NCI-H2227 treated with DMSO at 0.1 percent for 48 hours (cell line): ENCODE measurements at regions not wholly inside any gene's neighbourhood (a gene's known extent, or its start where the extent isn't known, plus 50 kb on each side); places are given as distances from the start of the nearest gene placed in this dataset.

Experiments
- DNase-seq: peaks from one replicate; lab custom pipeline; 2025; lab: John Stamatoyannopoulos, UW

GRCh38 chr4:175376287-175376977, 435.6 kb downstream of the GPM6A start:
- no peak for DNase-seq

DNA sequence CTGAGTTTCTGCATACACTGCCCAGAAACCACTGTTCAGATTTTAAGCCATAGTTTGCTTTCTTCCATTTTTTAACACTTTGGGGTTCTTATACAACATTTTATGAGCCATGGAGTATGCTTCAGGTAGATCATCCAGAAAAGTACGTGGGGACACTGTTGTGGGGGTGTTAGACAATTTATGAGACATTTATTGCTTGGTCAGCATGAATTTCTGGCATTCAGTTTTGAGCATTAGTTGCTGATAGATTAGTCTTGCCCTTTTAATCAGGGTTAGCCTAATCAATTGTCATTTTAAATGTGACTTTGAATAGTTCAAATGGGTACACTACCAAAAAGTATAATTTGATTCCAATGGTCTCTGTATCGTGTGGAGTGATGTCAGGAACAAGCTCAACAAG, 434.9 kb downstream of the GPM6A start:
- DNase-seq = no peak

- DNase-seq = no peak
Measured at GRCh38 chr4:175378372-175378771, 433.7 kb downstream of the GPM6A start.

GRCh38 chr4:175380841-175381240, 431.2 kb downstream of the GPM6A start:
- DNase-seq = no peak

DNA sequence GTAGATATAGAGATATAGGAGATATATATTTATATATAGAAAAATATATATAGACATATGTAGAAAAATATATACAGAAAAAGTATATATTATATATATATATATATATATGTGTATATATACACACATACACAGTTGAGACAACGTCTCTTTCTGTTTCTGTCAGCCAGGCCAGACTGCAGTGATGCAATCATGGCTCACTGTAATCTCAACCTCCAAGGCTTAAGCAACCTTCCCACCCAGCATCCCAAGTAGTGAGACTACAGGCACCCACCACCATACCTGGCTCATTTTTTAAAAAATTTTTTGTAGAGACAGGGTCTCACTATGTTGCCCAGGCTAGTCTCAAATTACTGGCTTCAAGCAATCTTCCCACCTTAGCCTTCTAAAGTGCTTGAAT, 426.3 kb downstream of the GPM6A start:
- DNase-seq = no peak

DNA sequence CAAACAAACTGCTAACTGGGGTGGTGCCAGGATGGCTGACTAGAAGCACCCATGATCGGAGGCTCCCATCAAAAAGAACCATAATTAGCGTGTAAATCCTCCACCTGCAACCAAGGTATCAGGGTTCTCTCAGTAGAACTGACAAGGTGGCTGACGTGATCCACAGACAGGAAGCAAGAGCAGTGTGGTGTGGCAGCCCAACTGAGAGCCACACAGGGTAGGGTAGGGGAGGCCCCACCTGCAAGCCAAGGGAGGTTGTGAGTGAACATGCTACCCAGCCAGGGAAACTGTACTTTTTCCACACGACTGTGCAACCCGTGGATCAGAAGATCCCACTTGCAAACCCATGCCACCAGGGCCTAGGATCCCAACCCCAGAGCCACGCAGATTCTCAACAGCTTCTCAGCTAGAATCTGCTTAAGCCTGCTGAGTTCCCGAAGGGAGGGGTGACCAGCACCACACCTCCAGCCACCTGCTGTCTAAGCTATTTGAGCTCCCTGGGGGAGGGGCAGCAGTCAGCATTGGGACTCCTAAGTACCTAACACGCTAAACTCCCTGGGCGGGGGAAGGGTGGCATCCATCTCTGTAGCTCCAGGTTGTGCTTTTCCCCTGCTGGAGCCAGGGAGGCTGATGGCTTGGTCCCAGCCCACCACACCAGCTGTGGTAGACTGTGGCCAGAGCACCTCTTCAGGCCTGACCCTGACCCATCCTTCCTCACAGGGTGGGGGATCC, 425.1 kb downstream of the GPM6A start:
- DNase-seq = no peak

- DNase-seq = peak; percentile 7
Measured at GRCh38 chr4:175394208-175394607, 417.9 kb downstream of the GPM6A start.

GRCh38 chr4:175405961-175406360, 406.1 kb downstream of the GPM6A start:
- DNase-seq = no peak

- no peak for DNase-seq
Measured at GRCh38 chr4:175407926-175408325, 404.1 kb downstream of the GPM6A start.

GRCh38 chr4:175411251-175411650, 400.8 kb downstream of the GPM6A start:
- DNase-seq = no peak

DNA sequence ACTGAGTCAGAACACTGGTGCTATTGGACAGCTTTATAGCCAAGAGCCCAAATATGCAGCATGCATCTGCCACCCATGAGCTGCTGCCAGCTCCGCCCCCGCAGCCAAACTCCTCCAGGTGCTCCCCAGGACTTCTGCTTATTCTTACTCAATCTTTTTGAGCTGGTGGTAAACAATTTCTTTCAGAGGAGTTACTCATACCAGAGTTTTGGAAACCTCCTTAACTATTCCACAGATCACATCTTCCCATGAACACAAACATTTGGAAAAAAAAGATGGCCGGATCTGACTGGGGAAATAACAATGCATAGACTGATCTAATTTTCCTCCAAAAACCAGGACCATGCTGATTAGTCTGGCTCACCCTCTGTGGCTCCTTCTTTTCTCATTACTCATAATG, 399.9 kb downstream of the GPM6A start:
- DNase-seq = no peak

- DNase-seq = no peak
Measured at GRCh38 chr4:175412746-175413145, 399.3 kb downstream of the GPM6A start.

DNA sequence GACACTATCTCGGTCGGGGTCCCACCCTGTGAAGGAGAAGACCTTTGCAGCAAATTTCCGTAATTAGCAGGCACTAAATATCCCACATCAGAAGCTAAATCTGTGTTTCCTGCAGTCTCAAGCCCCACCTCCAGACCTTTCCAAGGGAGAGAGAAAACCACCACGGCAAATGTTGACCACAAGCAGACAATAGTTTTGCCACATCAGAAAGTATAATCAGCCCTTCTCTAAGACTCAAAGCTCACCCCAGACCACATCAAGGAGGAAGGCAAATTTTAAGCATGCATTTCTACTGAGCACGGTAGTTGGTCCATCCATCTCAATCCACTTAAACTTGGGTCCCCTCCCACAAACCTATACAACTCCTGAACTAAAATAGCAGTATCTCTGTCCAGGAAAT, 398.5 kb downstream of the GPM6A start:
- no peak for DNase-seq

DNA sequence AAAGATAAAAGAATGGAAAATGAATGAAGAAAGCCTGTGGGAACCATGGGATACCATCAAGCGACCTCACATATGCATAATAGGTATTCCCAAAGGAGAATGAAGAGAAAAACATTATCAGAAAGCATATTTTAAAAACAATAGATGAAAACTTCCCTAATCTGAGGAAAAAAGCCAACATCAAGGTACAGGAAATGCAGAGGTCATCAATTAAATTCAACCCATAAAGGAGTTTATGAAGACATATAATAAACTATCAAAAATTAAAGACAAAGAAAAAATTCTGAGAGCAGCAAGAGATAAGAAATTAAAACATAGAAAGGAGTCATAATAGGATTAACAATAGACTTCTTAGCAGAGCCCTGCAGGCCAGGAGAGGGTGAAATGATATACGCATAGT, 397.5 kb downstream of the GPM6A start:
- no peak for DNase-seq

DNA sequence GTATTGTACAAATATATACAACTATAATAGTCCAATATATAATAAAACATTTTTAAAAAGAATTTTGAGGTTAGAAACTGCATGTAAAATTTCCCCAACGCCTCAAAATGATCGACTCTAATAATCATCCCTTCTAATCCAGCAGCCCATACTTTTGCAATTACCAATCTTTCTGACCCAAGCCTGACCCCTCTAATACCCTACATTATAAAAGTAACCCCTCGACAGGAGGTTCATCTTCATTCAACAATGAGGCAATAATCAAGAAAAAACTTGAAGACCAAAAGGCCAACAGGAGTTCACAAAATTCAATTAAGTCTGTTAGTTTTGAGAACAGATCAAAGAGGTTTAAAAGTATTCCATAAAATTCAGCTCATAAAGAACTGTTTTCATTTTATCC, 393.5 kb downstream of the GPM6A start:
- no peak for DNase-seq

GRCh38 chr4:175419236-175419718, 392.8 kb downstream of the GPM6A start:
- no peak for DNase-seq

- no peak for DNase-seq
Measured at GRCh38 chr4:175421506-175421905, 390.6 kb downstream of the GPM6A start.

GRCh38 chr4:175422331-175422730, 389.7 kb downstream of the GPM6A start:
- DNase-seq = no peak

GRCh38 chr4:175424111-175424510, 388.0 kb downstream of the GPM6A start:
- DNase-seq = no peak

DNA sequence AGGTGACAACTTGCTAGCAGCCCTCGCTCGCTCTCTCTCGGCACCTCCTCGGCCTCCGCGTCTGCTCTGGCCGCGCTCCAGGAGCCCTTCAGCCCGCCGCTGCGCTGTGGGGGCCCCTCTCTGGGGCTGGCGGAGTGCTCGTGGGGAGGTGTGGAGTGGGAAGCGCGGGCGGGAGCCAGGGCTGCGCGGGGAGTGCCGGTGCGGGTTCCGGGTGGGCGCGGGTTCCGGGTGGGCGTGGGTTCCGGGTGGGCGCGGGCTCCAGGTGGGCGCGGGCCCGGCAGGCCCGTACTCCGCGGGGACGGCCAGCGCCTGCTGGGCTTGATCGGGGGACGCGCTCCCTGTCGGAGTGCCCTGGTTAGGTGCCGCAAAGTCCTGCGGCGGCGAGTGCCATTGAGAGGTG, 384.3 kb downstream of the GPM6A start:
- no peak for DNase-seq

DNA sequence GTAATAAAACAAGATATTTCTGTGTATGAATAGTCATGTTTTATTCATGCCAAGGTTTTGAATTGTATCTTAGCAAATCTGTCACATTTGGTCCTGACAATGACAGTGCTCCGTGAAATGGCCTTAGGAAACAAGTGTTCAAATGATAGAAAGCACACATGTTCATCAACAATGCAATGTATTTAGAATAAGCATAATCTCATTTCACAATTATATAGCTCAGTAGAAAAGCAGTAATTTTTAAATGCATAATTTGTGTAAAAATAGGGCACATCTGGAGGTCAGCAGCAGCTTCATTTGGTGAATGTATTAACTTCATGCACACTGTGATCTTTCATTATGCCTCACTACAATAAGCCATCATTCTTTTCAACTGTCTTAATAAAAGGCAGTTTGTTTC, 380.4 kb downstream of the GPM6A start:
- DNase-seq = no peak

GRCh38 chr4:175435381-175435783, 376.7 kb downstream of the GPM6A start:
- DNase-seq = peak; percentile 0

DNA sequence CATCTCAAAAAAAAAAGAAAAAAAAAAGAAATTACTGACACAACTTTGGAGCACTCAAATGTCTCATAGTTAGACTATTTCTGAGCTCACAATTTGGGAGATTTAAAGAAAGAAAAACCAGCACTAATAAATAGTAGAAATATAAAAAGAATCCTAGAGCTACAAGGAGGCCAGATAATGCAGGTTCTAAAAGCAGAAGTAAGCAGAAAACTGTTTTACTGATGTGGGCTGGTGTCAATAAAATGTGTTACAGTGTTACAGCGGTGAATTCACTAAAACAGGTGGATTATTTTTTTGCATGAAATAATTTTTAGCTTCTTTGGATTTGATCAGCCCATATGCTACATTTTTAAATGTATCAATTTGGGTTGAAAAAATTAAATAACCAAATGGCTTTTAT, 375.9 kb downstream of the GPM6A start:
- DNase-seq = no peak

DNA sequence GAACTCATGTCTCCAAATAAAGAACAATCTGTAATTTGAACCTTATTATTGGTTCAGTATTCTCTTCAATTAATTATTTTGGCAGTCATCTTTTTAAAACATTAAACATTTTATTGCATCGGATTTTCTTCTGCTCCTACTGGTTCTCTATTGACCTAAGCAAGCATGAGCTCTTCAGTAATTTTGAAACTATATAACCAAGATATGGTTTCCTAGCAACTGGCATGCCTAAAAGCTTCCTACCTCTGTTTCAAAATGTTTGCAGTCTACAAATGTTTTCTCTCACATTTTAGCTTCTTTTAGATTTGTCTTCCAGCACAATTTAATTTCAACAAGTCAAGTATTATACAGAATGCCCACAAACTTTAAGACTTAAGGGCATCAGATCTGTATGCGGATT, 371.3 kb downstream of the GPM6A start:
- no peak for DNase-seq
